ENCODE measurements at regions not wholly inside any gene's neighbourhood (a gene's known extent, or its start where the extent isn't known, plus 50 kb on each side); places are given as distances from the start of the nearest gene placed in this dataset.

- H4K8ac ChIP-seq (ENCODE audit: extremely low read depth, insufficient read depth, low read length), result no peak overlapping the region
- 65% methylated on average over 1 of the region's 1 CpG; no CpG with 5 or more reads in 1 of the 2 experiments for WGBS, 2 experiments (ENCODE audit: extremely low coverage in 1 of 2, insufficient coverage in 1 of 2, insufficient read length in 1 of 2, insufficient replicate concordance in 2 of 2, low coverage in 1 of 2, low lambda C conversion rate in 2 of 2, missing lambda C conversion rate in 1 of 2)
- H3K27ac ChIP-seq (ENCODE audit: low read depth, low read length), result no peak overlapping the region
- no peak overlapping the region for H3K4me3 ChIP-seq (ENCODE audit: extremely low read depth in 1 of 4, insufficient read depth in 2 of 4, low read depth in 3 of 4, low read length in 4 of 4)
- no peak overlapping the region for H3K4me2 ChIP-seq (ENCODE audit: insufficient read depth in 1 of 2, low read depth in 2 of 2, low read length in 2 of 2)
- POLR2A ChIA-PET (ENCODE audit: partially characterized antibody), result no interaction called here
- H2BK12ac ChIP-seq (ENCODE audit: low read depth, low read length), result no peak overlapping the region
- H3K23me2 ChIP-seq (ENCODE audit: low read depth, low read length), result no peaks in the 10 kb centered on the region
- H2BK20ac ChIP-seq (ENCODE audit: low read length), result no peak overlapping the region
- H2BK5ac ChIP-seq (ENCODE audit: low read depth, low read length), result no peak overlapping the region
- no peak overlapping the region for H4K5ac ChIP-seq (ENCODE audit: insufficient read length, low read depth, low read length)
- no peaks in the 10 kb centered on the region for H3K9me3 ChIP-seq (ENCODE audit: insufficient read depth in 2 of 2, low read depth in 1 of 2, low read length in 1 of 2)
- H3K23ac ChIP-seq (ENCODE audit: insufficient read length), result no peak overlapping the region
- H3K36me3 ChIP-seq (ENCODE audit: control insufficient read depth in 2 of 4, insufficient read depth in 4 of 4, low read length in 3 of 4), result no peaks in the 10 kb centered on the region
- no peak overlapping the region for H2BK15ac ChIP-seq (ENCODE audit: low read length)
- no peaks in the 10 kb centered on the region for H3K79me2 ChIP-seq (ENCODE audit: control insufficient read depth in 1 of 2, insufficient read depth in 2 of 2, low read length in 2 of 2)
- TF ChIP-seq CBX8 (IDR thresholded peaks at IDR 0.05; ENCODE audit: borderline replicate concordance, low read depth, low read length) (no peak), RNF2 (IDR thresholded peaks at IDR 0.05; ENCODE audit: borderline replicate concordance, low read depth, low read length, missing control alignments, poor library complexity, severe bottlenecking) (no peak), BCL11A (IDR thresholded peaks at IDR 0.05; ENCODE audit: low read depth in 2 of 2, low read length in 2 of 2) (no peak), KDM4A (IDR thresholded peaks at IDR 0.05; ENCODE audit: low read depth, low read length, severe bottlenecking) (no peak), BACH1 (IDR thresholded peaks at IDR 0.05; ENCODE audit: low read length) (no peak), CEBPB (IDR thresholded peaks at IDR 0.05; ENCODE audit: low read depth, low read length) (no peak), RAD21 (IDR thresholded peaks at IDR 0.05 in 1 of 2, conservative IDR thresholded peaks at IDR 0.05 in 1 of 2; ENCODE audit: low read depth in 2 of 2, low read length in 2 of 2) (no peak), SP1 (IDR thresholded peaks at IDR 0.05; ENCODE audit: low read depth, low read length) (no peak), SRF (IDR thresholded peaks at IDR 0.05; ENCODE audit: low read depth, low read length) (no peak), POU5F1 (IDR thresholded peaks at IDR 0.05; ENCODE audit: low read depth, low read length) (no peak), RFX5 (IDR thresholded peaks at IDR 0.05; ENCODE audit: borderline replicate concordance, low read depth, low read length) (no peak), CHD1 (IDR thresholded peaks at IDR 0.05; ENCODE audit: low read depth, low read length) (no peak)
- H3K79me1 ChIP-seq (ENCODE audit: low read depth, low read length), result no peaks in the 10 kb centered on the region
- H3K18ac ChIP-seq (ENCODE audit: extremely low read depth, low read length), result no peak overlapping the region
- H4K20me1 ChIP-seq (replicated peaks in 1 of 2; ENCODE audit: control insufficient read depth in 1 of 2, insufficient read depth in 2 of 2, low read length in 2 of 2), result no peaks in the 10 kb centered on the region
- H3K27me3 ChIP-seq (replicated peaks in 1 of 4; ENCODE audit: control insufficient read depth in 3 of 4, extremely low read depth in 1 of 4, insufficient read depth in 3 of 4, low read length in 3 of 4), result no peaks in the 10 kb centered on the region
- CTCF ChIA-PET (ENCODE audit: partially characterized antibody), result no interaction called here
- H2BK120ac ChIP-seq (replicated peaks; ENCODE audit: low read depth, low read length), result no peak overlapping the region
- no peak overlapping the region for H3K14ac ChIP-seq (ENCODE audit: insufficient read length)
- no peak for DNase-seq (ENCODE audit: low read depth in 1 of 2, low spot score in 2 of 2)
- FAIRE-seq, result no peak
- H3K4me1 ChIP-seq (replicated peaks in 1 of 4; ENCODE audit: control insufficient read depth in 3 of 4, insufficient read depth in 4 of 4, low read length in 3 of 4), result no peaks in the 10 kb centered on the region
- H2AK5ac ChIP-seq (ENCODE audit: low read depth, low read length), result no peak overlapping the region
- no peak overlapping the region for H3K9ac ChIP-seq (replicated peaks in 1 of 4; ENCODE audit: extremely low read depth in 1 of 4, low read depth in 3 of 4, low read length in 3 of 4)
- H3K56ac ChIP-seq (replicated peaks; ENCODE audit: insufficient read length, low read depth, low read length), result no peak overlapping the region
- H3K4ac ChIP-seq (replicated peaks; ENCODE audit: insufficient read length, low read depth, low read length), result no peak overlapping the region
- H2AFZ ChIP-seq (ENCODE audit: low read length), result no peak overlapping the region
- no peak overlapping the region for H4K91ac ChIP-seq (replicated peaks; ENCODE audit: insufficient read length, low read length)
These were observed 263.3 kb downstream of the PTEN start for GRCh38 chr10:88126699-88127098.

All from H1 (cell line).